GM13976 (cell line): ENCODE measurements at regions not wholly inside any gene's neighbourhood (a gene's known extent, or its start where the extent isn't known, plus 50 kb on each side); places are given as distances from the start of the nearest gene placed in this dataset.

Experiments
- DNase-seq: peaks from one replicate; pipeline ENCODE4 v3.0.0; 2012; ENCODE audit warnings: low spot score
- CTCF ChIP-seq: IDR thresholded peaks from 2 replicates; pipeline ENCODE4 v1.5.1; 2012; ENCODE audit warnings: borderline replicate concordance, mild to moderate bottlenecking; ENCODE audit not compliant: insufficient read depth; ENCODE audit errors: extremely low read depth, missing control alignments, control extremely low read depth
- in situ Hi-C: fragments of 300-500 bp; cut with MboI; formaldehyde crosslinking; loops from one replicate; pipeline ENCODE4 v1.12.0; 2022; ENCODE audit warnings: low sequenced_read_pairs, mixed read lengths, inconsistent platforms; ENCODE audit not compliant: unreplicated experiment

- in situ Hi-C loops = no loop called here
- no peak for DNase-seq
- TF ChIP-seq CTCF = no peak
Measured at GRCh38 chr12:97756741-97757140, 294.1 kb downstream of the RMST start.

- DNase-seq = no peak
- TF ChIP-seq CTCF = no peak
- in situ Hi-C loops = no loop called here
Measured at GRCh38 chr12:97757481-97758193, 295.0 kb downstream of the RMST start.

GRCh38 chr12:97758194-97758501 is 295.5 kb downstream of the RMST start:
- TF ChIP-seq CTCF = no peak
- DNase-seq = no peak
- in situ Hi-C loops = no loop called here

GRCh38 chr12:97758586-97758985 is 296.0 kb downstream of the RMST start:
- in situ Hi-C loops = no loop called here
- DNase-seq = no peak
- no peak for TF ChIP-seq CTCF

- in situ Hi-C loops = no loop called here
- DNase-seq = no peak
- no peak for TF ChIP-seq CTCF
Measured at GRCh38 chr12:97760601-97761000, 298.0 kb downstream of the RMST start.

GRCh38 chr12:97763113-97763512 is 300.5 kb downstream of the RMST start:
- TF ChIP-seq CTCF = no peak
- no peak for DNase-seq
- in situ Hi-C loops = no loop called here
